RPMI8226 (cell line): ENCODE measurements at regions not wholly inside any gene's neighbourhood (a gene's known extent, or its start where the extent isn't known, plus 50 kb on each side); places are given as distances from the start of the nearest gene placed in this dataset.

Source experiments
- DNase-seq: peaks from one replicate; pipeline ENCODE4 v3.0.0-alpha.2; 2015

GRCh38 chr6:22079783-22080182 is 217.1 kb downstream of the PRL start:
- no peak for DNase-seq

- no peak for DNase-seq
Measured at GRCh38 chr6:22081709-22082108, 215.1 kb downstream of the PRL start.

DNA sequence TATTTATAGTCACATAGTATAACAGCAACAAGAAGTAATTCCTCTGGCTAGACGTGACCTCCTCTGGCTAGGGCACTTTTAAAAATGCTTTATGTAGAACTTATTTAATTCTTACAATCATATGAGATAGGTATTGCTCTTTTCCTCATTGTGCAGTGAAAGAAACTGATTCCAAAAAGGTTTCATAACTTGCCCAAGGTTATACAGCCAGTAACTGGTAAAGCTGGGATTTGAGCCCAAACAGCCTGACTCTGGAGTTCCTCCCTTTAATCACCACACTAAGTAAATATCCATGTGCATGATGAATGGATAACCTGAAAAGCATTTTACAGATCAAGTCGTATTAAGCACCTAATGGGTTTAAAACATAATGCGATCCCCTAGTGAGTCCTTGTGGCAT is 214.6 kb downstream of the PRL start:
- no peak for DNase-seq

DNA sequence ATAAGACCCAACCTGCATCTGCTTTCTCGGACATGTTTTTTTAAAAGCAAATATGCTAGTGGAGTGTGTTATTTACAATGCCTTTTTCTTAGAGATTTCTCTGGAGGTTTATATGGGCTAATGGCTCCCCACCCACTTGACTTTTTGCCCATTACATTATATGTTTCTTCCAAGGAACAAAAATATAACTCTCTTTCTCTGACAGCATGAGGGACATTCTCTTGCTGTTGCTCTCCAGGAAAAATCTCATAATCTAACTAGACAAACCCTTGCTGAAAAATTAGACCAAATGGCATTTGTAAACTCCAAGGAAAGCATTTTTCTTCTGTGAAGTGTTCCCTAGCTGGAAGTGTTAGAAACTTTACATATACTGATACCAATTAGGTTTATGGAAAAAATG is 213.7 kb downstream of the PRL start:
- DNase-seq = no peak

- no peak for DNase-seq
Measured at GRCh38 chr6:22087960-22088706, 208.7 kb downstream of the PRL start.

DNA sequence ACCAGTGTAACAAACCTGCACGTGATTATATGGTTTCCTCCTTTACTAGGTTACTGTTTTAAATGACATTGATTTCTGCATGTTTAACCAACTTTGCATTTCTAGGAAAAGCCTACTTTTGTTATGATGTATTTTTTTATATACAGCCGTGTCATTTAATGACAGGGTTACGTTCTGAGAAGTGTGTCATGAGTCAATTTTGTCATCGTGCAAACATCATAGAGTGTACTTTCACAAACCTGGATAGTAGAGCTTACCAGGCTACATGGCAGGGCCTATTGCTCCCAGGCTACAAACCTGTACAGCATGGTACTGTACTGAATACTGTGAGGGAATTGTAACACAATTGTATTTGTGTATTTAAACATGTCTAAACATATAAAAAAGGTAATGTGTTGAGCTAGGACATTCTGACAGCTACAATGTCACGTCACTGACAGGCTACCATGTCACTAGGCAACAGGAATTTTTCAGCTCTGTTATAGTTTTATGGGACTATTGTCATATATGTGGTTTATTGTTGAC is 205.3 kb downstream of the PRL start:
- no peak for DNase-seq

DNA sequence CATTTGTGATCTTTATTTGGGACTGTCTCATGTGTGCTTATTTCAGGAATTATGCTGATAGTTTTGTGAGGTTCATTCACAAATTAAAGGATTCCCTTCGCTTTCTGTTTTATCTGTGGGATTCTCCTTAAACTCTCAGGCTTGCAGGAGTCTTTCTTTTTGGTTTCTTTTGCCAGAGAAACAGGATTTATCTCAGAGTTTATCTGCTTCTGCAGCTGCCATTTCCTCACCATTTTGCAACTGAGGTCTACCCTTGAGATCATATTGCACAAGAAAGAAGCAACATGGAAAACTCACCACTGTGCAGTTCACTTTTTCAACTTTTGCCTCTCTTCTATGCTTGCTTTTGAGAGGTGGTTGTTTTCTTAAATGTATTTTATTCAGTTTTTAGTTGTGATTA is 201.0 kb downstream of the PRL start:
- DNase-seq = no peak

DNA sequence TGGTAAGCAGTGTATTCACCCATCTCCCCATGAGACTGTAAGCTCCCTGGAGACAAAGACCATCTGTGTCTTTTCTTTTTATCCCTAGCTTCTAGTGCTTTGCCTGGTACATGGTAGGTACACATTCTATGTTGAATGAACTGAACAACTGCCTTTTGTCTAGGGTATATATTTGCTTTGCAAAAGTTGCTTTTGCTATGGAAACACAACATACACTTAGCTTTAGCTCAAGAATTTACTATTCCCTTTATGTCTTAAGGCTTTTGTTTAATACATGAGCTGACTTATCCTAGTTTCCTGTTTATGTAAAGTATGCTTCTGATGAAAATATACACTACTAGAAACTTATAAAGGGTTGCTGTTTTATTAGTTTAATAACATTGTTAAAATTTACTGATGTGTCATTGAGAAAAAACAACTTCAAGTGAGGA is 198.2 kb downstream of the PRL start:
- DNase-seq = no peak

DNA sequence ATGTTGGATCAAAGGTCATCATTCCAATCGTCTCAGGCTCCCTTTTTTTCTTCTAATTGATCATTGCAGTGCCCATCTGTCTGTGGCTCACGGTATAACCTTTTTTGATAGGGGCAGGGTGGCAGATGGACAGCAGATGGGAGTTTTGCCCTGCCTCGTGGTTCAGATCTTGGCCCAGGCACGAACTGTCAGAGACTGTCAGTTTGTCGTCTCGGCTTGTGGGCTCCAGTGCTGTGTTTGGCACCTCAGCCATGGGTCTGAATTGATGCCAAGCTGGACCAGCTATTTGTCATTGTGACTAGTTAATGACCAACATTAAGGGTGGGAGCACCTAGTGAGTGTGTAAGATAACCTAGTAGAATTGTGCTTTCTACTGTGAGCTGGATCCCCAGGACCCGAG is 197.6 kb downstream of the PRL start:
- DNase-seq = no peak

- DNase-seq = no peak
Measured at GRCh38 chr6:22099923-22100322, 196.9 kb downstream of the PRL start.

GRCh38 chr6:22101163-22101562 is 195.7 kb downstream of the PRL start:
- DNase-seq = no peak

- DNase-seq = no peak
Measured at GRCh38 chr6:22102671-22103070, 194.2 kb downstream of the PRL start.

DNA sequence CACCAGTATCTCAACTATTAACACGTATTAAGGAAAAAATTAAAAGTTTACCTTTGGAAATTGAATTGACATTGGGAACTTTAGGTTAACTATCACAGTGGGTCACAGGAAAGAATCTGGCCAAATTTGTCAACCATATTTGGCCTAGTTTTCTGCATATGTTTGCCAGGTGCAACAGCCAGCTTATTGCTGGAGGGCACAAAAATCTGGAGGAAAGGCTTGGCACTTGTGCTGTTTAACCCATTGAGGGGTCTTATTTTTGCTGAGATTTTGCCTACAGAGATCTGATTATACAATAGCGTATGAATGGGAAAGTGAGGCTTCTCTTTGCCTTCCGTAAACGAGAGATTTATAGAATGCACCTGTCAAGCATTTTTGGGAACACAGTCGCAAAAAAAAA is 190.4 kb downstream of the PRL start:
- DNase-seq = no peak

DNA sequence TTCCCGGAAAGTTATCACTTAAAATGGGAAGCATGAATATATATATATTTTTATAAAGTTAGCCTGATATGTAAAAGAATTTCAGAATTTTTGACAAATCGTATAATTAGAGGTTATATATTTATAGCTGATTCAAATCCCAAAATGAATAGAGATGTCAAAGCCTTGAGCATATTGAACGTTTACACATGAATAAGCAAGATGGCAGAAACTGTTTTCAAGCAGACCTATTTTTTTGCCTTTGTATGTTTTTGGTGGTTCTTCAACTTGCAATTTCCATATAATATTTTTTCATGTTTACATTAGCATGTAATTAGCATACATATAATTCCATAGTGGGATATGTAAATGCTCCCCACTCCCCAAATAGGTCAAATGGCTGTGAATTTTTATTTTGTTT is 189.9 kb downstream of the PRL start:
- no peak for DNase-seq

DNA sequence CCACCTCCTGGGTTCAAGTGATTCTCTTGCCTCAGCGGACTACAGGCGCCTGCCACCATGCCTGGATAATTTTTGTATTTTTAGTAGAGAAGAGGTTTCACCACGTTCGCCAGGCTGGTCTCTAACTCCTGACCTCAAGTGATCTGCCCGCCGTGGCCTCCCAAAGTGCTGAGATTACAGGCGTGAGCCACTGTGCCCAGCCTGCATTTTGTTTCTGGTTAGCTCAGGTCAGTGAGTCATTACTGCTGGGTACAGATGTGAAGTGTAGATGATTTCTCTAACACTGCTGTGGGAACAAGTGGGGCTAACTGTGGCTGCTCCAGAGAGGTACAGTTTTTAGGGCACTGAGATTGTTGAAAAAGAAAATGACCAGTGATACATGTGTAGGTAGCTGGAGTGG is 188.6 kb downstream of the PRL start:
- DNase-seq = no peak

DNA sequence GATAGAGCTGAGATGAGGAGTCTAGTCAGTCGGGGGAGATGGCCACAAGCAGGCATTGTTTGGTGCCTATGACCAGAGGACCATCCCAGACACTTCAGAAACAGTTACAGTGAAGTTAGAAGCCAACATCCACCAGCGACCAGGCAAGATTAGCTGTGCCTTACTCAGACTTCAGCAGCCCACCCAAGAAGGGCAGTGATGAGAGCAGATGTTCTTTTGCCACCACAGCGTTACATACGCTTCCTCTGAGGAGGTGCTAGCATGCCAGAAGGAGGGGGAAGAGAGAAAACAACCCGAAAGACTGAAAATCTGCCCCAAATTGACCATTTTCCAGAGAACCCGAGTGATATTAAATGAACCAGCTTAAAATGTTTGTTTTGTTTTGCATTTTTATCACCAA is 186.8 kb downstream of the PRL start:
- DNase-seq = no peak

GRCh38 chr6:22112461-22112860 is 184.4 kb downstream of the PRL start:
- no peak for DNase-seq

- DNase-seq = no peak
Measured at GRCh38 chr6:22113026-22113766, 183.6 kb downstream of the PRL start.

GRCh38 chr6:22115559-22115958 is 181.3 kb downstream of the PRL start:
- DNase-seq = no peak

DNA sequence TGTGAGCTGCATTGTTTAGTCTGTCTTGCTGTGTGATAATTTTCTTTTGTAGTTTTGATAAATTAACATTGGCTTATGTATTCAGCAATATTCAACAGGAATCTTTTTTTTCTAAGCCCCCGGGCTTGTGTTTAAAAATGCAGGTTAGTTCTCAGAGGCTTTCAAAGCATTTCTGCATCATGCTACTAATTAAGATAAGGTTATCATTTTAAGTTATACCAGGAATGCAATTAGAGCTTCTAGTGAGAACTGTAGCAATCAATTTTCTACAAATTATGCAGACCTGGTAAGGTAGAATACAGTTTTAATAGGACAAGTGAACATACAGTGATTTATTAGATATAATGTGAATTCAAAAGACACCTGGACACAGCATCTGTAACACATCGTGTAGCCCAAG is 179.2 kb downstream of the PRL start:
- no peak for DNase-seq

DNA sequence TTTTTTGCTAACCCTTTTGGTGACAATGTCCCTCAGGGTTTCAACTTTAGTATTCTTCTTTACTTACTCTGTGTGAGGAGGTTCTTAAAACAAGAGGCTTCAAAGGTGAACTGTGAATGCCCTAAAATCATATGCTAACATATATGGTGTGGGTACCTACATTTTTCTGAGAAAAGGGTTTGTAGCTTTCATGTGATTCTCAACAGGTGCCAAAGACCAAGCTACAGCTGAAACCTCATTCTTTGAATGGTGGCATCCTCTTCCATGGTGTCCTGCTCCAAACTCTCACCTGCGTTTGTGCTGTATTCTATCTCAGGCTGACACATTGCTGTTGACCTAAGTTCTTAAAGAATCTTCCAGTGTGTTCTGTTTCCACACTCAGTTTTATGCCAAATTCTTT is 177.3 kb downstream of the PRL start:
- DNase-seq = no peak

DNA sequence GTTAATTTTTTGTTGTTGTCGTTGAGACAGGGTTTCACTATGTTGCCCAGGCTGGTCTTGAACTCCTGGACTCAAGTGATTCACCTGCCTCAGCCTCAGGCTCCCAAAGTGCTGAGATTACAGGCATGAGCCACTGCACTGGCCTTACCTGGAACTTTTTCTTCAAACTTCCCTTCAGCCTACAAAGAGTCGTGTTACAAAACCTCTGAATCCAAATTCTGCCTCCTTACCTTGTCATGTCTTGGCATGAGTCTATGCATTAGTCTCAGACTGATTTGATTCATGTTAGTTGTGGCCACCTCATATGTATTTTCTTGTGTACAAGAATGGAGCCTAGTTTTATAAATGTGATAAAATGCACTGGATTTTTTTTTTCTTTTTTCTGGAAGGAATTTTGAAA is 172.1 kb downstream of the PRL start:
- no peak for DNase-seq

- DNase-seq = no peak
Measured at GRCh38 chr6:22126910-22127309, 169.9 kb downstream of the PRL start.

GRCh38 chr6:22129751-22130150 is 167.1 kb downstream of the PRL start:
- DNase-seq = no peak

GRCh38 chr6:22132656-22133055 is 164.2 kb downstream of the PRL start:
- DNase-seq = no peak
